ENCODE measurements at regions not wholly inside any gene's neighbourhood (a gene's known extent, or its start where the extent isn't known, plus 50 kb on each side); places are given as distances from the start of the nearest gene placed in this dataset.

GRCh38 chr14:58780185-58780584 lies 142.4 kb downstream of the DACT1 start:
- DNase-seq (ENCODE audit: low read depth in 2 of 3, low spot score in 2 of 3) = no peak

GRCh38 chr14:58780605-58781004 lies 142.8 kb downstream of the DACT1 start:
- DNase-seq (ENCODE audit: low read depth in 2 of 3, low spot score in 2 of 3) = no peak

DNA sequence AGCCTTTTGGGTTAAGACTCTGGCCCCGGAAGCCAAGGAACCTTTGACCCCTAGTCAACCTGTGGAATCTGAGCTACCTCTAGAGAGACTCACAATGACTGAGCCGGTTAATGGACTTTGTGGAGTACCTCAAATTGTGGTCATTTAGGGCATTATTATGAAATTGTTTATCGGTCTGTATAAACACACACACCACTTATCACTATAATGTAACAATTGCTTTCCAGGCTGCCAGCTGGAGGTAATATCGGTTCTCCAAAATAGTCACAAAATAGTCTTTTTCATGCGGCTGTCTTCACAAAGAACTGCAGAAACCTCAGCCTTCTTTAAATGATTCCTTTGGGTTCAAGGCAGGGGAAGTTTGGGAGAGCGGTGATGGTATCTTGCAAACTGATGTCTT lies 144.2 kb downstream of the DACT1 start:
- DNase-seq (ENCODE audit: low read depth in 2 of 3, low spot score in 2 of 3) = no peak

- no peak for DNase-seq (ENCODE audit: low read depth in 2 of 3, low spot score in 2 of 3)
These were observed 146.2 kb downstream of the DACT1 start for GRCh38 chr14:58783792-58784511.

- no peak for DNase-seq (ENCODE audit: low read depth in 2 of 3, low spot score in 2 of 3)
These were observed 147.2 kb downstream of the DACT1 start for GRCh38 chr14:58784931-58785330.

DNA sequence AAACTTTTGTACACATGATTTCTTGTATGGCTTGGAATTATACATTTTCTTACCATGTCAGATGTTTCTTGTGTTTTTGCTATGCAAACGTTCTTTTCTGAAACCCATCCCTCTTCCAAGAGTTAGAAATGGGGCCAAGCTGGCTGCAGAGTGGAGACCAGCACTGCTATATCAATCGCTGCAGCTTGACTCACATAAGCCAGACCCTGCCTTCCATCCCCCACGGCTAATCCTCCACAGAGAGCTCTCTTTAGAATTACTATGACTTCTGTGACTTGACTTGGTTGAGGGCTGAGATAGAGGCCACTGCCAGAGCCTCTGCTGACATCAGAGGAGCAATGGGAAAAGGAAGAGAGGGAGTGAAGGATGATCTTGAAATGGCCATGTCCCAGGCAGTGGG lies 147.9 kb downstream of the DACT1 start:
- no peak for DNase-seq (ENCODE audit: low read depth in 2 of 3, low spot score in 2 of 3)

DNA sequence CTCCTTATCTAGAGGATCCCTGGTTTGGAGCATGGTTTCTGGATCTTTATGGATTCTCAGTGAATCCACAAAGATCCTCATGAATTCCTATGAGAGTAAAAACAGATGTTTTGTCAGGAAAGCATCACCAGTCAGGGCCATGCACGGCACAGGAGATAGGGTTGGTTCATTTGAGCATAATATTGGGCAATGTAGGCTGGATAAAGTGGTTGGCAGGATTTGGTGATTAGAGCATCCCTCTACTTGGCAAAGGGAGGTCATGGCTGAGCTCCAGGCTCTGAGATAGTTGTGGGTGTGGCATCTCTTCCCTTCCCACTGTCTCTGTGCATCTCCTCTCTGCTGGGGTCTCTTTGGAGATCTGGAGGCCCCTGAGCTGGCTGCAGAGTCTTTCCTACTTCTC lies 149.8 kb downstream of the DACT1 start:
- no peak for DNase-seq (ENCODE audit: low read depth in 2 of 3, low spot score in 2 of 3)

DNA sequence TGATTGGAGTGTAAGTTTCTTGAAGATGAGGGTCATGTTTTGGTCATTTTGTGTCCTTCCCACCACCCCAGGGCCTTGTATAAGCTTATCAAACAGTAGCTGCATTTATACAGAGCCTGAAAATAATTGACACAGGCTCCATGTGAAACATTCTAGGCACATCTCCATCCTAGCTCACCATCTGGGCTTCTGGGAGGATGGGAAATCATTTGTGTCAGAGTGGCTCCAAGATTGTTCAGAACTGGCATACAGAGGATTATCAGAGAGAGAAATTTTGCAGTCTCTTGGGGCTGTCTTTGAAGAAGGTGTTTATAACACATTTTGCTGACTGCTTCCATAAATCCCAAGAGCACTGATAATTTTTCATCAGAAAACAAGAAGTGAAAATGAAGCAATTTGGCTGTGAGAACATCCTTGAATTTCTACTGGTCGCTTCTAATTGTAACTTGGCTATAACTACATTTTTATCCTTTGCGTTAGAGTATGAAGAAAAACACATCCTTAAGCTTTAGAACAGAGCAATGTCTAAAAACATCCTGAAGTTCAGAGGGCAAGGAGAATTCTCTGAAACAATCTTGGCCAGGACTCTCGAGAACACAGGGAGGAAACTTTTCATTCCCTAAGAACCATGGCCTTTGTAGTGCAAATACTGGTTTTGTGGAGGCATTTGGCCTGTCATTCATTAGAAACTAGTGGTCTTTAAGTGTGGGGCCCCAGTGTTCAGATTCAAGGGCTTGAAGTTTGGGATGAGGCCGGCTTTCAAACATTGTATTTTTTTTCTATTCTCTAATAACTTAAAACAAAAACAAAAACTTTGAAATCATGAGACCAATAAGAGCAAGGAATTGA lies 151.1 kb downstream of the DACT1 start:
- DNase-seq (ENCODE audit: low read depth in 2 of 3, low spot score in 2 of 3) = no peak

DNA sequence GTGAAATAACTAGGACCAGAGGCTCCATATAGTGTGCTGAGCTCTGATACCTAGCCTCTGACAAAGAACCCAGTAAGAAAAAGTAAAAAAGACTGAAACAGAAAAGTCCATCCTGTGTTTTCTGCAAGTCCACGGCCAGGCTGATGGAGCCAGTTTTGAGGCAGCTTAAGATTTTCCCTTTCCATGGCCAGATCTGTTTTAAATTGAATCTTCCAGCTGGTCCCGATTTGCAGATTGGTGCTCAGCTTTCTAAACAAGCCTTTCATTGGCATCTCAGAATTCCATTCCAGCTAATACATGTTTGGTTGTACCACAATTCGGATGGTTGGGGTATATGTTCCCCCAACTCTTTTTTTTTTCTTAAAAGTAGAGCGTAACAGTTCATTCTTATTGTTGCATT lies 152.0 kb downstream of the DACT1 start:
- no peak for DNase-seq (ENCODE audit: low read depth in 2 of 3, low spot score in 2 of 3)

DNA sequence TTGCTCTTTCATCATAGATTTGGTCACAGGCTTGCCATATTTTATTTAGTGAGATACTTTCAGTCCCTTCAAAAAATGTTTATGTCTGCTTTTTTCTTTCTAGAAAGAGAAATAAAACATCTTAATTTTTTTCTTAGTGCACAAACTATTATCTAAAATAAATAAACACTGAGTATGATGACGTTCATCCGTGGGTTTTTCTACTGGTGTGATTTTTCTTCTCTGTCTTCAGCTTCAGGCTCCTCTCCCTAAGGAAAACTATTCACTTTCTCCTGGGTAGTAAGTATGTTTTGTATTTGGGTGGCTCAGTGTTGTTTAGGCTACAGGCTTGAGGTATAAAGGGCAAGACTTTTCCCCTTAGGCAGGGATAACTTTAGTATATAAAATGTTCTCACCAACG lies 154.7 kb downstream of the DACT1 start:
- DNase-seq (ENCODE audit: low read depth in 2 of 3, low spot score in 2 of 3) = no peak

DNA sequence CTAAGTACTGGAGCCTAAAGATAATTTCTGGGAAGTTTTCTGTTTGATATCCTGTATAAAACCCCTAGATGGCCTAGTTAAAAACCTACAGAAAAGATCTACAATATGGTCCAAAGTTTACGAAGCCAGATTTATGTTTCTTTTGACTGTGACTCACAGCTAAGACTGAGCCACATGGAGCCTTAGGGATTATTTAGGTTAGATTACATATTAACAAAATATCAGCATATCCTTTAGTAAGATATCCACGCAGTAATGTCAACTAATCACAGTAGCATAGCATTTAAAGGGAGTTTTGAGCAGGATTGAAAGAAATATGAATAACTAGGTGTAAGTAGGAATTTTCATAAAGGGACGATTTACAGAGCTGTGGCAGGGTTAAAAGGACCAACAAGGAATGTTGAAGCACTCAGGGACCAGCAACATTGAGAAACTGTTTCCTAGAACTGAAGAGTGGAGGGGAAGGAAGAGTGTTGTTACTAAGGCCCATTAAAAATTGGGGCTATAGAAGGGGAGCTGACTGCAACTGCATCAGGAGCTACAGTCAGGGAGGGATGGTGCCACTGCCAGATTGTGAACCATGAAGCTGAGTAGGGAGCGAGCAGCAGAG lies 155.5 kb downstream of the DACT1 start:
- no peak for DNase-seq (ENCODE audit: low read depth in 2 of 3, low spot score in 2 of 3)

DNA sequence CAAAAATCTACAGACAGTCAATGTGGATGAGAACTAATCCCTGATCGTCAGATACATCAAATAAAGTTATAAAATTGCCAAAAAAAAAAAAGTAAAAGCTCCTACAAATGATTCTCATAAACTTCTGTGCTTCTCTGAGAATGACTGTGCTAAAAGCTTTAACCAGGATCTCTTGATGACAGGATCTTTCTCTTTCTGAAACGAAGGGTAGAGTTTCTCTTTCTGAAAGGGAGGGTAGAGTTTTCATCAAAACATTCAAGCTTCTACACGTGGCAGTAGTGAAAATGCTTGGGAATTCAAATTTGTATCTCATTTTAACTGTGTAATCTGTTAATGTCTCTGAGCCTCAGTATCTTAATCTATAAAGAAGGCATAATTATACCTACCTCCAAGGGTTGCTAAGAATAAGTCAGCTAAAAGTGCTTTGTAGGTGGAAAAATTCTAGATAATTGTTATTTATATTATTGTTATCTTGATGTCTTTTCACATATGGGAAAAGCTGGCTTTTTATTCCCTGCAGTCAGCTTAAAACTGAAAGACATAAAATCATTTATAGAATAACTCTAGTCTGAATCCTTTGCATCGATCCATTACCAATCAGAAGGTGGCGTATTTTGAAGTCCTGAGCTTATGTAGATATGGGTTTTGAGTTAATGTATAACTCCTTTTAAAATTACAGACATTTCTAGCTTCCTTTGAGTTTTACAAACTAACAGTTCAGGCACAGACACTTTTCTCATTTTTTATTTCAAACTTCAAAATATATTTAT lies 157.4 kb downstream of the DACT1 start:
- DNase-seq (ENCODE audit: low read depth in 2 of 3, low spot score in 2 of 3) = no peak

- no peak for DNase-seq (ENCODE audit: low read depth in 2 of 3, low spot score in 2 of 3)
These were observed 158.7 kb downstream of the DACT1 start for GRCh38 chr14:58796242-58797009.

GRCh38 chr14:58797010-58797429 lies 159.3 kb downstream of the DACT1 start:
- DNase-seq (ENCODE audit: low read depth in 2 of 3, low spot score in 2 of 3) = no peak

DNA sequence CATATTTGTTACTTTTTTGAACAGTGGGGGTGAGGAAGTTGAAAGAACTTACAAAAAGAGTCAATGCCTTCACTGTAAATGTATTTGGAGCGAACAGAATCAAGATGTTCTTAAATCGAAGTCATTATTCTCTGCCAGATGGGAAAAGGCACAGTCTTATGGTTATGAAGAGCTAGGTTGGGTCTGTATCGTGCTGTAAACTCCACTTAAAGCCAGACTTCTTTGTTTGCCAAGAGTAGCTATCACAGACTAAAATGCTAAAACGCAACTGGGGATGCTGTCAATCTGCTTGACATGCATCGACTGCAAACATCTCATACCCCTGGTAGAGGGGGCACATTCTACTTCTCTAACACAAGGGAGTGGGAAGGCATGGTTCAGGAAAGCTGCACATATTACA lies 160.4 kb downstream of the DACT1 start:
- DNase-seq (ENCODE audit: low read depth in 2 of 3, low spot score in 2 of 3) = no peak

GRCh38 chr14:58801086-58801485 lies 163.3 kb downstream of the DACT1 start:
- DNase-seq (ENCODE audit: low read depth in 2 of 3, low spot score in 2 of 3) = no peak

- no peak for DNase-seq (ENCODE audit: low read depth in 2 of 3, low spot score in 2 of 3)
These were observed 167.3 kb downstream of the DACT1 start for GRCh38 chr14:58805057-58805456.

GRCh38 chr14:58805605-58806409 lies 168.0 kb downstream of the DACT1 start:
- no peak for DNase-seq (ENCODE audit: low read depth in 2 of 3, low spot score in 2 of 3)

DNA sequence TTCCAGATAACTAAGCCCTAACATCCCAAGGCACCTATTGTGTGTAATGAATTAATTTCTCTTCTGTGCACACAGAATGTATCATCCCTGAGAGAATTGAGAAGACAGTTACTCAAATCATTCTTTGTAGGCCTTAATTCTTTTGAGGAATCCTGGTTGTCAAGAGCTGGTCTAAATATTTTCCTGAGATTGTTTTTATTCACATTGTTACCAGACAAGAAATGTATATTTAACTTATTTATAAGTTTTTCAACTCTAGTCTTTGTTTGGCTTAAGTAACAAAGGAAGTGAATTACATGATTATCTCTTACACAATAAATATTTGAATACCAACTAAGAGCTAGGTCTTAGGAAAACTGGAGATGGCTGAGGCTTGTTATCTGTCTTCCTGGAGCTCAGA lies 169.4 kb downstream of the DACT1 start:
- no peak for DNase-seq (ENCODE audit: low read depth in 2 of 3, low spot score in 2 of 3)
